GM18951 (cell line): ENCODE measurements at regions not wholly inside any gene's neighbourhood (a gene's known extent, or its start where the extent isn't known, plus 50 kb on each side); places are given as distances from the start of the nearest gene placed in this dataset.

Experiments
- POLR2A ChIP-seq: IDR thresholded peaks from 4 replicates; pipeline ENCODE4 v1.6.1; 2011; ENCODE audit warnings: mild to moderate bottlenecking; ENCODE audit not compliant: insufficient read length, insufficient read depth; ENCODE audit errors: extremely low read depth
- in situ Hi-C: fragments of 300-500 bp; cut with MboI; formaldehyde crosslinking; loops from one replicate; pipeline ENCODE4 v1.12.0; 2022; ENCODE audit warnings: low sequenced_read_pairs, mixed read lengths, inconsistent platforms; ENCODE audit not compliant: unreplicated experiment

GRCh38 chr1:73820843-73821242 is 377.1 kb downstream of the LRRIQ3 start:
- no peak for TF ChIP-seq POLR2A

GRCh38 chr1:73813716-73814115 is 384.3 kb downstream of the LRRIQ3 start:
- in situ Hi-C loops: no loop called here
- no peak for TF ChIP-seq POLR2A

More at GRCh38 chr1:73820843-73821242, 377.1 kb downstream of the LRRIQ3 start:
- in situ Hi-C loops: no loop called here

GRCh38 chr1:73813236-73813635 is 384.7 kb downstream of the LRRIQ3 start:
- no peak for TF ChIP-seq POLR2A
- in situ Hi-C loops: no loop called here

- in situ Hi-C loops: no loop called here
- TF ChIP-seq POLR2A: no peak
These were observed 386.2 kb downstream of the LRRIQ3 start for GRCh38 chr1:73811798-73812197.

GRCh38 chr1:73804935-73805334 is 393.0 kb downstream of the LRRIQ3 start:
- in situ Hi-C loops: no loop called here
- no peak for TF ChIP-seq POLR2A

GRCh38 chr1:73803380-73803779 is 394.6 kb downstream of the LRRIQ3 start:
- in situ Hi-C loops: no loop called here
- no peak for TF ChIP-seq POLR2A

GRCh38 chr1:73801912-73802429 is 396.0 kb downstream of the LRRIQ3 start:
- in situ Hi-C loops: no loop called here
- no peak for TF ChIP-seq POLR2A

GRCh38 chr1:73800376-73800775 is 397.6 kb downstream of the LRRIQ3 start:
- no peak for TF ChIP-seq POLR2A
- in situ Hi-C loops: no loop called here

- no peak for TF ChIP-seq POLR2A
- in situ Hi-C loops: no loop called here
These were observed 408.0 kb downstream of the LRRIQ3 start for GRCh38 chr1:73789965-73790364.

- TF ChIP-seq POLR2A: no peak
- in situ Hi-C loops: no loop called here
These were observed 413.9 kb downstream of the LRRIQ3 start for GRCh38 chr1:73784026-73784425.

- in situ Hi-C loops: no loop called here
- no peak for TF ChIP-seq POLR2A
These were observed 414.6 kb downstream of the LRRIQ3 start for GRCh38 chr1:73783352-73783751.

GRCh38 chr1:73782901-73783300 is 415.1 kb downstream of the LRRIQ3 start:
- TF ChIP-seq POLR2A: no peak
- in situ Hi-C loops: no loop called here

GRCh38 chr1:73781251-73781650 is 416.7 kb downstream of the LRRIQ3 start:
- in situ Hi-C loops: no loop called here
- no peak for TF ChIP-seq POLR2A

- in situ Hi-C loops: no loop called here
- no peak for TF ChIP-seq POLR2A
These were observed 419.5 kb downstream of the LRRIQ3 start for GRCh38 chr1:73778471-73778870.

GRCh38 chr1:73775896-73776295 is 422.1 kb downstream of the LRRIQ3 start:
- TF ChIP-seq POLR2A: no peak
- in situ Hi-C loops: no loop called here
